ENCODE measurements at regions not wholly inside any gene's neighbourhood (a gene's known extent, or its start where the extent isn't known, plus 50 kb on each side); places are given as distances from the start of the nearest gene placed in this dataset.

GRCh38 chr7:67535241-67535989, 538.8 kb downstream of the TYW1 start:
- DNase-seq (ENCODE audit: low read depth in 4 of 4, low spot score in 2 of 4): no peak

DNA sequence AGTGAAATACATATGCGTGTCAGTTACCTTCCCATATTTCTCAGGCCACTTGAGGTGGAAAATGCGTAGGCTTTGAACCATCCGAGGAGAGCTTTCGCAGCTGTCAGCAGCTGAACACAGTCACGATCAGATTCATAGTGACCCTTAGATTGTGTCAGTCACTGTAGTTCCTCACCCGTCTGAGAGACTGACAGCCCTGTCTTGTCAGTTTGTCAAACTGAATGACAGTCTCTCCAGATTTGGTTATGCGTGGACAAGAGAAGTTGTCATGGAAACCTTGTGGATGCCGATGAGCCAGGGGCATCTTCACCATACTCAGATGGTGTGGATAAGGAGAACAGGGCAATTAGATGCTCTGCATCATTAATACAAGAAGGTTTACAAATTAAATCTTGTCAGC, 546.3 kb downstream of the TYW1 start:
- no peak for DNase-seq (ENCODE audit: low read depth in 4 of 4, low spot score in 2 of 4)

DNA sequence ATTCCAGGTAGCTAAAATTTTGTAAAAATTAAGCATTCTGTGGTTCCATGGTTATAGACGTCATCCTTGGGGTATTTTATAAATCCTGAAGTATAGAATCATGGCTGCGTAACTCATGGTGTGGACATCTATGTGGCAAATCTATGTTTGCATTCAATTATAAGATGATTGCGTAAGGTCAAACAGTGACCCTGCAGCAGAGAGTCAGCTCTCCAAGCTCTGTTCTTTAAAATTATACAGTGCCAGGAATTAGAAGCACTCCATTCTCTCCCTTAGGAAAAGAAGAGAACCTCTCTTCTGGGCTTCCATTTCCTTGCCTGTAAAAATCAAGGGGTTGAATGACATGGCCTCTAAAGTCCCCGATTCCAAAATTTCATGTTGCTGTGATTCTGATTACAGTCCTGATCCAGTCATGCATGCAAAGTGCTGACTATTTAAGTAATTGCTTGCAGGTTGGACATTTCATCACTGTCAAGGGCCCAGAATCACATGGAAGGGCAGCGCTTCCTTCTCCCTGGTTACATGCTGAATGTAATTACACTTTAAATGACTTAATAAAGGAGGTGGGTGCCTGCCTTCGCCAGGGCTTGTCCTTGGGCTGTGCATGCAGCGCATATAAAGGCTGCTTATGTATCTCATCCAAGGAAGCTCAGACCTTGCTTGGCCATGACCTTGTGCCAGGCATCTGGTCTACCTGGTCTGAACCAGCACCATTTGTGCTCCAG, 550.7 kb downstream of the TYW1 start:
- DNase-seq (ENCODE audit: low read depth in 4 of 4, low spot score in 2 of 4): peak in 1 of 4 donors; percentile 3

GRCh38 chr7:67549126-67549525, 552.5 kb downstream of the TYW1 start:
- no peak for DNase-seq (ENCODE audit: low read depth in 4 of 4, low spot score in 2 of 4)

DNA sequence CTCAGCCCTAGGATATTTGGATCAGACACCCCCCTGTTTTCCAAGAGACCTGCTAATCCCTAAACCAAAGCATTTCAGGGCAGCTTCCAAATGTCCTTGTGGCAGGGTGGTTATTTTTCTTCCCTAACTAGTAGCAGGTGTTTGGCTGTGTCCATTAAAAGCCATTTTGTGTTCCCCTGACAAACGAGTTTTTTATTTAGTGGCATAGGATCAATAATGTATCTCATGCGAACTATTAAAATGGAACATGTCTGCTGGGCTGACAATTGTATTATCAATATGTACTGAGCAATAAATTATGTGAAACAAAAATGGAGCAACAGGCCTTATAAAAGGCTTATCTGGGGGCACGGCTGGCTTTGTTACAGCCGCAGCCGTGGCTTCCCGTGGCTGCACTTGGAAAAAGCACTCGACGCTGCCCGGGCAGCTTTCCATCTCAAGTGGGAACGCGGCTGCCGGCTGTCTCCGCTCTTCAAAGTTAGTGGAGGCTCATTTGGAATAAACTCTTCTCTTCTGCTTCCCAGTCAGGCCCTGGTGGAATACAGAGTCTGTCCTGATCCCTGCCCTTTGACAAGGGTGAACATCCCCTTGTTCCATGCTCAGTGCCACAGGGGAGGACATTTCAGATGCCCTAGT, 554.3 kb downstream of the TYW1 start:
- no peak for DNase-seq (ENCODE audit: low read depth in 4 of 4, low spot score in 2 of 4)

GRCh38 chr7:67552738-67553137, 556.1 kb downstream of the TYW1 start:
- no peak for DNase-seq (ENCODE audit: low read depth in 4 of 4, low spot score in 2 of 4)

DNA sequence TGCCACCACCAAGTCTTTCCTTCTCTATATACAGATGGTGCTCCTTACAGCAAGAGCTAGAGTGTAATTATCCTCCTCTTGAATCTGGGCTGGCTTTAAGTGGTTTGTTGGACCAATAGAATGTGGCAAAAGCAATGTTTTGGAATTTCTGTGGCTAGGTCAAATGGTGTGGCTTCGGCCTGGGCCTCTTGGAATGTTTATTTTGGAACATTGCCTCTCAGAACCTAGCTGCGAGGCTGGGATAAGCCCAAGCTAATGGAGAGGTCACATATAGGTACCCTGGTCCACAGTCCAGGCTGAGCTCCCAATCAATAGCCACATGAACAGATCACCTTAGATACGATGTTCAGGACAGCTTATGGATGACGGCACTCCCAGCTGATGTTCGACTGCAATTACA, 556.7 kb downstream of the TYW1 start:
- no peak for DNase-seq (ENCODE audit: low read depth in 4 of 4, low spot score in 2 of 4)

DNA sequence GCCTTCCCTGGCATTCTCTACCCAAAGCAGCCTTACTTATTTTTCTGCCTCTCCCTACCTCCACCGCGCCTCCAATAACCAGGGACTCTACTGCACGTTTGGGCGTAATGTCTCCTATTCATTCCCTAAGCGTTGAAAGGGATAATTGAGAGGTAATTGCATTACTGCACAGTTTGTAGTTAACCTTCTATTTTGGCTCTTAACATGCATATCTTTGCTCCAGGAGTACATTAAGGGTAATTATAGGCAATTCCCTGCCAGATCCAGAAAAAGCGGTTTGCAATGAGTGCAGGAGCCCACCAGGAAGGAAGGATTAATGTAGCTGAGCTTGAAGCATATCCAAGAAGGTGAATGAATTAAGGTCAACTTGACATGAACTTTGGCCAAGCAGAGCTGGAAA, 558.4 kb downstream of the TYW1 start:
- DNase-seq (ENCODE audit: low read depth in 4 of 4, low spot score in 2 of 4): no peak

DNA sequence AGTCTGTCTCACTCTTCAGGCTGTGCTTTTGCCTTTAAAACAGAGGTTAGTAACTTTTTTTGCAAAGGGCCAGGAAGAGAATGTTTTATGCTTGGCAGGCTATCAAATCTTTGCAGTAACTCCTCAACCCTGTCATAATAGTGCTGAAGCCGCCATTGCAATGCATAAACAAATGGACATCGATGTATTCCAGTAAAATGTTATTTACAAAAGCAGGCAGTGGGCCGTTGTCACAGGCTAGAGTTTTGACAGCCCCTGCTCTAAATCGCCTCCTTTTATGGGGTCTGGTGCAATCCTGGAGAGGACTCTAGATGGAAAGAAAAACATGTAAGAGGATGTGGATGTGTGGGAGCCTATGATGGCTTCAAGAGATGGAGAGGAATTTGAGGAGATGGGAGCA, 568.3 kb downstream of the TYW1 start:
- peak in 3 of 4 donors; percentile 15 to 29 (median 21) for DNase-seq (ENCODE audit: low read depth in 4 of 4, low spot score in 2 of 4)

GRCh38 chr7:67566101-67566500, 569.5 kb downstream of the TYW1 start:
- no peak for DNase-seq (ENCODE audit: low read depth in 4 of 4, low spot score in 2 of 4)

DNA sequence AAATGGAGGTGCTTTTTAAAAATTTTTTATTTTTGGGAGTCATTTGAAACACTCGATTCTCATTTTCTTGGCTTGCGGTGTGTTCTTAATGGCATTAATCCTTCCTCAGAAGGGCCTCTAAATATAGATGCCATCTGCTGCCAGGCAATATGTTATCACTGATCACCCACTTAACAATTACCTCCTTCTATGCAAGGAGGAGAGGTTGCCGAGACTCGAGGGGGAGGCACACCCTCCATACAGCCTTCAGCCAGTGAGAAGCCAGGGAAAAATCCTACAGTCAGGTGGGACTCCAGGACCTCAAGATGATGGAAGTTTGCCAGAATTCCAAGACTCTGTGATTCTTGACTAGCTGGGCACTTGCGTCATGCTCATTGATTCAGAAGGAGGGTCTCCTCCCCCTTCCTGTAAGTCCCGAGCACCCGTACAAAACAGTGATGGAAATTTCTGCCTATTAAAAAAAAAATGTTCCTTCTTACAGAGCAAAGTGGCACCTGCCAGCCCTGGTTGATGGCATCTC, 574.5 kb downstream of the TYW1 start:
- DNase-seq (ENCODE audit: low read depth in 4 of 4, low spot score in 2 of 4): no peak

GRCh38 chr7:67573639-67574038, 577.0 kb downstream of the TYW1 start:
- no peak for DNase-seq (ENCODE audit: low read depth in 4 of 4, low spot score in 2 of 4)

GRCh38 chr7:67588631-67589030, 592.0 kb downstream of the TYW1 start:
- DNase-seq (ENCODE audit: low read depth in 4 of 4, low spot score in 2 of 4): no peak

- no peak for DNase-seq (ENCODE audit: low read depth in 4 of 4, low spot score in 2 of 4)
These were observed 592.5 kb downstream of the TYW1 start for GRCh38 chr7:67589183-67589582.

DNA sequence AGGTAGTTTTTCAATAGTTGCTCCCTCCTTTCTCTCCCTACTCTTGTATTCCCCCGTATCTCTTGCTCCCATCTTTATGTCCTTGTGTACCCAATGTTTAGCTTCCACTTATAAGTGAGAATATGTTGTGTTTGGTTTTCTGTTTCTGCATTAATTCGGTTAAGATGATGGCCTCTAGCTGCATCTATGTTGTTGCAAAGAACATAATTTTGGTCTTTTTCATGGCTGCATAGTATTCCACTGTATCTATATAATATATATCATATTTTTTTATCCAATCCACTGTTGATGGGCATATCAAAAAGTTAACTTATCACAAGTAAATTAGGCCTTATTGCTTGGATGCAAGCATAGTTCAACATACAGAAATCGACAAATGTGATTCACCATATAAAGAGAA, 594.0 kb downstream of the TYW1 start:
- DNase-seq (ENCODE audit: low read depth in 4 of 4, low spot score in 2 of 4): no peak

- DNase-seq (ENCODE audit: low read depth in 4 of 4, low spot score in 2 of 4): no peak
These were observed 597.2 kb downstream of the TYW1 start for GRCh38 chr7:67593794-67594193.

- no peak for DNase-seq (ENCODE audit: low read depth in 4 of 4, low spot score in 2 of 4)
These were observed 599.0 kb downstream of the TYW1 start for GRCh38 chr7:67595431-67596180.

- no peak for DNase-seq (ENCODE audit: low read depth in 4 of 4, low spot score in 2 of 4)
These were observed 600.5 kb downstream of the TYW1 start for GRCh38 chr7:67597161-67597560.

- DNase-seq (ENCODE audit: low read depth in 4 of 4, low spot score in 2 of 4): no peak
These were observed 601.8 kb downstream of the TYW1 start for GRCh38 chr7:67598469-67598868.

- no peak for DNase-seq (ENCODE audit: low read depth in 4 of 4, low spot score in 2 of 4)
These were observed 602.9 kb downstream of the TYW1 start for GRCh38 chr7:67599331-67600062.
